ENCODE measurements at regions not wholly inside any gene's neighbourhood (a gene's known extent, or its start where the extent isn't known, plus 50 kb on each side); places are given as distances from the start of the nearest gene placed in this dataset.

GRCh38 chr7:149690688-149691446 is 82.5 kb downstream of the ZNF467 start (continued):
- TF ChIP-seq GRHL1 (CRISPR knock-in tag; conservative IDR thresholded peaks at IDR 0.05) (no peak), GABPB1 (CRISPR knock-in tag; IDR thresholded peaks at IDR 0.05) (peak; percentile 60), ZNF652 (CRISPR knock-in tag; IDR thresholded peaks at IDR 0.05; ENCODE audit: borderline replicate concordance, low read depth) (no peak), NFKBIZ (CRISPR knock-in tag; IDR thresholded peaks at IDR 0.05) (0 out of 2 replicates have a peak, but pooled peaks have one; percentile 55), EHMT2 (IDR thresholded peaks at IDR 0.05; ENCODE audit: borderline replicate concordance, low read depth, low read length) (peak; percentile 45; the same call in 1 of the 2 replicates), ELF1 (CRISPR knock-in tag; IDR thresholded peaks at IDR 0.05) (peak; percentile 47; the same call in 1 of the 2 replicates), RNF2 (conservative IDR thresholded peaks at IDR 0.05; ENCODE audit: low read depth) (no peak), FOXA1 (IDR thresholded peaks at IDR 0.05) (no peak), FOXA1 (CRISPR knock-in tag; IDR thresholded peaks at IDR 0.05) (peak; percentile 42; the same call in 1 of the 2 replicates), ZNF230 (CRISPR knock-in tag; IDR thresholded peaks at IDR 0.05) (peak; percentile 33; the same call in 1 of the 2 replicates), ZNF772 (CRISPR knock-in tag; IDR thresholded peaks at IDR 0.05) (no peak), ZSCAN30 (CRISPR knock-in tag; IDR thresholded peaks at IDR 0.05) (no peak), ZNF121 (CRISPR knock-in tag; IDR thresholded peaks at IDR 0.05) (0 out of 2 replicates have a peak, but pooled peaks have one; percentile 33), ZNF7 (CRISPR knock-in tag; IDR thresholded peaks at IDR 0.05) (no peak), HDAC2 (CRISPR knock-in tag; IDR thresholded peaks at IDR 0.05) (peak; percentile 71), ZNF430 (CRISPR knock-in tag; IDR thresholded peaks at IDR 0.05) (0 out of 2 replicates have a peak, but pooled peaks have one; percentile 35), ZBED4 (CRISPR knock-in tag; IDR thresholded peaks at IDR 0.05; ENCODE audit: borderline replicate concordance) (0 out of 2 replicates have a peak, but pooled peaks have one; percentile 46), ZNF792 (CRISPR knock-in tag; IDR thresholded peaks at IDR 0.05) (peak; percentile 73; the same call in 1 of the 2 replicates), ZNF350 (CRISPR knock-in tag; IDR thresholded peaks at IDR 0.05; ENCODE audit: borderline replicate concordance, low read depth) (peak; percentile 81), HOXA5 (CRISPR knock-in tag; IDR thresholded peaks at IDR 0.05) (peak; percentile 82), MBNL3 (CRISPR knock-in tag; conservative IDR thresholded peaks at IDR 0.05) (no peak), SIN3B (IDR thresholded peaks at IDR 0.05; ENCODE audit: low read length) (0 out of 2 replicates have a peak, but pooled peaks have one; percentile 29), ZSCAN21 (CRISPR knock-in tag; IDR thresholded peaks at IDR 0.05; ENCODE audit: borderline replicate concordance) (no peak), SYNCRIP (IDR thresholded peaks at IDR 0.05; ENCODE audit: insufficient read depth, low read depth, low read length) (no peak), ZNF33A (CRISPR knock-in tag; IDR thresholded peaks at IDR 0.05; ENCODE audit: borderline replicate concordance) (no peak), ZNF335 (CRISPR knock-in tag; IDR thresholded peaks at IDR 0.05) (peak; percentile 64; the same call in 1 of the 2 replicates), TBX3 (IDR thresholded peaks at IDR 0.05; ENCODE audit: borderline replicate concordance) (no peak), ZNF382 (CRISPR knock-in tag; IDR thresholded peaks at IDR 0.05; ENCODE audit: borderline replicate concordance) (no peak)

Data from HepG2 (cell line).